ENCODE measurements at regions not wholly inside any gene's neighbourhood (a gene's known extent, or its start where the extent isn't known, plus 50 kb on each side); places are given as distances from the start of the nearest gene placed in this dataset.
"Not testable (repeated sequence)": the region's sequence is repeated elsewhere in the genome, so short reads cannot be mapped to it uniquely, and the experiment has no call there.

DNA sequence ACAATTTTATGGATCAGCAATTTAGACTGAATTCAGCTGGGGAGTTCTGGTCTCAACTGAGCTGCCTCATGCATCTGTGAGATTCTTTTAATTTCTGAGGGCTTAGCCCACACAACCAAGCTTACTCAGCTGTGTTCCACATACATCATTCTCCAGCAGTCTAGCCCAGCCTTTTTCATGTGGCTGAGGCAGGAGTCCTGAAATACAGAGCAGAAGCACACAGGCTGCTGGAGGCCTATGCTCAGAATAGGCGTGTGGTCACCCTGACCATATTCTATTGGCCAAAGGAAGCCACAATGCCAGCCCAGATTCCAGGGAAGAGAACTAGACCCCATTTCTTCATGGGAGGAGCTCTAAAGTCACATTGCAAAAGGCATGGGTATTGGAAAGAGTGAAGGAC, 72.3 kb upstream of the DHRS4 start:
- no peak for DNase-seq
- Histone ChIP-seq H3K9me3 (replicated peaks) (no peaks in the 10 kb centered on the region), H3K36me3 (no peaks in the 10 kb centered on the region), H3K4me1 (no peaks in the 10 kb centered on the region), H3K4me3 (no peak overlapping the region), H3K27ac (replicated peaks) (no peak overlapping the region), H3K27me3 (ENCODE audit: low read depth) (no peaks in the 10 kb centered on the region)
- no peak for TF ChIP-seq CTCF (IDR thresholded peaks at IDR 0.05; ENCODE audit: borderline replicate concordance)
- intact Hi-C loops (cut with micrococcal nuclease): no loop called here

DNA sequence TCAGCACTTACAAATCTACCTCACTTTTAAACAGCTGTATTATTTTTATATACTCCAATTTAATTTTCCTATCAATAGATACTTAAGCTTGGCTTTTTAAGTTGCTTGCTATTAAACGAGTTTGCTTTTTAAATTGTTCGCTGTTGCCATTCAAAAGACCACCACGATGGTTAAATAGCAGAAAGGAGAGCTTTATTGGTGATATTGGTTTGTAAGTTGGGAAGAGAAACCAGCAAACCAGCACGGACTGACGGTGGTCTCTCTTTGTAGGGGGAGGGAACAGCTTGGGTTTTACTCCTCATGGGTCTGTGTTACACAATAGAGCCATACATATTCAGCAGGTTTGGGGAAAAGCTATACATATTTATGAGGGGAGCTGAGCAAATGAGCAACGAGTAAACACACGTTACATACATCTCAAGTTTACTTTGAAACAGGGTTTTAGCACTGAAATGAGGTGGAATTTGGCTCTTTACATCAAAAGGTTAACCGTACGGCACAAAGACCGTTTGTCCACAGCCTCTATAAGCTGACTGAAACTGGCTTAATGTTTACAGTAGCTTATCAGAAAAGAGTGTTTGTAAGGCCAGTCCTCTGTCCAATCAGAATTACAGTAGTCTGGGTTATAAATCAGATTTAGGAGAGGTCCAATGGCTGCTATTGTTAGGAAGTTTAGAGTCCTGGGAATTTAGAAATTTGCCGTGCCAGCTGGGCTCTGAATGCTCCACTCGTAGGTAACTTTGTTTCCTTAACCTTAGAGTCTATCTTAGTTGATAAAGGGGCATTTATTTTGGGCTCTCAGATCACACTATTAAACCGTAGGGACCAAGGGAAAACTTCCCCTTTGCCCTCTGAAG, 69.7 kb upstream of the DHRS4 start:
- no peak overlapping the region for H3K4me3 ChIP-seq
- H3K27ac ChIP-seq (replicated peaks): no peak overlapping the region
- DNase-seq: no peak
- H3K36me3 ChIP-seq: no peaks in the 10 kb centered on the region
- no peaks in the 10 kb centered on the region for H3K27me3 ChIP-seq (ENCODE audit: low read depth)
- TF ChIP-seq CTCF (IDR thresholded peaks at IDR 0.05; ENCODE audit: borderline replicate concordance): no peak
- intact Hi-C loops (cut with micrococcal nuclease): no loop called here
- H3K9me3 ChIP-seq (replicated peaks): peaks cover 19% of the 10 kb centered on the region
- no peaks in the 10 kb centered on the region for H3K4me1 ChIP-seq

DNA sequence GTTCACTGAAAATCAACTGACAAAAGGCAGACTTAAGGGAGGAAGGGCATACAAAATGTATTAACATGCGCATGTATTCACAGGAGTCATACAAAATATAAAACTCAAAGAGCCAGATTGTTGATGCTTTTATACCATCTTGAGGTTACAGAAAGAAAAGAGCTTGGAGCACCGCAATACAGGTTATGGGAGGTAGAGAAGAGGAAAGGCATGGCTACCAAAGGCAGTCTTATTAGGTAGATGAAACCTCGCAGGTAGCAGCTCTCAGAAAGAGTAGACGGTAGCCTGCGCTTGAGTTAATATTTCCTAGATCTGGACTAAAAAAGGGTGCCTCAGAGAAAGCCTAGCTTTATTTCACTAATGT, 69.0 kb upstream of the DHRS4 start:
- Histone ChIP-seq H3K36me3 (no peaks in the 10 kb centered on the region), H3K27ac (replicated peaks) (no peak overlapping the region), H3K9me3 (replicated peaks) (peaks cover 21% of the 10 kb centered on the region), H3K4me3 (no peak overlapping the region), H3K4me1 (no peaks in the 10 kb centered on the region), H3K27me3 (ENCODE audit: low read depth) (no peaks in the 10 kb centered on the region)
- intact Hi-C loops (cut with micrococcal nuclease): no loop called here
- TF ChIP-seq CTCF (IDR thresholded peaks at IDR 0.05; ENCODE audit: borderline replicate concordance): no peak
- DNase-seq: no peak

- H3K9me3 ChIP-seq (replicated peaks): peaks cover 21% of the 10 kb centered on the region
- no peaks in the 10 kb centered on the region for H3K27me3 ChIP-seq (ENCODE audit: low read depth)
- no peaks in the 10 kb centered on the region for H3K36me3 ChIP-seq
- intact Hi-C loops (cut with micrococcal nuclease): no loop called here
- DNase-seq: no peak
- no peak for TF ChIP-seq CTCF (IDR thresholded peaks at IDR 0.05; ENCODE audit: borderline replicate concordance)
- H3K4me1 ChIP-seq: no peaks in the 10 kb centered on the region
- no peak overlapping the region for H3K27ac ChIP-seq (replicated peaks)
- no peak overlapping the region for H3K4me3 ChIP-seq
Observed at GRCh38 chr14:23887536-23887935, 66.0 kb upstream of the DHRS4 start.

GRCh38 chr14:23891717-23892116, 61.9 kb upstream of the DHRS4 start:
- H3K36me3 ChIP-seq; H3K4me1 ChIP-seq; H3K4me3 ChIP-seq; H3K27ac ChIP-seq (replicated peaks); intact Hi-C loops (cut with micrococcal nuclease); H3K27me3 ChIP-seq (ENCODE audit: low read depth); DNase-seq: not testable (repeated sequence)
- peaks cover 21% of the 10 kb centered on the region for H3K9me3 ChIP-seq (replicated peaks)

GRCh38 chr14:23892289-23892688, 61.3 kb upstream of the DHRS4 start:
- H3K4me3 ChIP-seq; DNase-seq; H3K27me3 ChIP-seq (ENCODE audit: low read depth); H3K4me1 ChIP-seq; H3K36me3 ChIP-seq; H3K27ac ChIP-seq (replicated peaks); intact Hi-C loops (cut with micrococcal nuclease): not testable (repeated sequence)
- peaks cover 18% of the 10 kb centered on the region for H3K9me3 ChIP-seq (replicated peaks)

All from left ventricle myocardium inferior (tissue), 1 donor.